G401.6 (cell line): ENCODE measurements at regions not wholly inside any gene's neighbourhood (a gene's known extent, or its start where the extent isn't known, plus 50 kb on each side); places are given as distances from the start of the nearest gene placed in this dataset.
"Not testable (repeated sequence)": the region's sequence is repeated elsewhere in the genome, so short reads cannot be mapped to it uniquely, and the experiment has no call there.

Experiments used
- FAIRE-seq: peaks from 2 replicates; lab custom pipeline; 2012; peaks lifted over from hg19 to GRCh38; lab: Jason Lieb, UNC

DNA sequence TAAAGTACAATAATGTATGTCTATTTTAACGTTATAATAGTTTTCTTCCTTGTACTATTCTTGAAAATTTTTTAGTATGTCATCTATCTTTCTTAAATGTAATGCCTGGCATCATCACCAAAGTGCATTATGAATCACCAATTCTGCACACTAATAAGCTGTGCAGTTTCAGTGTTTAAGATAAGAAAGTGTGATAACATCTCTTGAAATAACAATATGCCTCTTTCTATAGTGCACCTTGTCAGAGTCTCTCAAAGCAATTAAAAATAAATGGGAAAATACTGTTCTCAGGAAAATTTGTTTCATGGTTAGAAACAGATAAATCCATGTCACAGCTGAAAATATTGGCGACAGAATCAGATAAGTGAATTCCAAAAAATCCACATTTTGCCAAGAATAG, 457.4 kb upstream of the PCDH10 start:
- no peak for FAIRE-seq

DNA sequence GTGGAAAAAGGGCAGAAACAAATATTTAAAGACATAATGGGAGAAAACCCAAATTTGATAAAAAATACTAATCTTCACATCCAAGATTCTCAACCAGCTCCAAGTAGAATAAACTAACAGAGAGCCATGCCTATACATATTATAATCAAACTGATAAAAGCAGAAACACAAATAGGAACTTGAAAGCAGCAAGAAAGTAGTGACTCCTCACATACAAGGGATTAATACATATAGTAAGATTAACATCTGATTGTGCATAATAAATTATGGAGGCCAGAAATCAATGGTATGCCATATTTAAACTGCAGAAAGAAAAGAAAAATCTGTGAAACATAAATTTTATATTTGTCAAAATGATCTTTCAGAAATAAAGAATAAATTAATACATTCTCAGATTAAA, 454.3 kb upstream of the PCDH10 start:
- FAIRE-seq: no peak

DNA sequence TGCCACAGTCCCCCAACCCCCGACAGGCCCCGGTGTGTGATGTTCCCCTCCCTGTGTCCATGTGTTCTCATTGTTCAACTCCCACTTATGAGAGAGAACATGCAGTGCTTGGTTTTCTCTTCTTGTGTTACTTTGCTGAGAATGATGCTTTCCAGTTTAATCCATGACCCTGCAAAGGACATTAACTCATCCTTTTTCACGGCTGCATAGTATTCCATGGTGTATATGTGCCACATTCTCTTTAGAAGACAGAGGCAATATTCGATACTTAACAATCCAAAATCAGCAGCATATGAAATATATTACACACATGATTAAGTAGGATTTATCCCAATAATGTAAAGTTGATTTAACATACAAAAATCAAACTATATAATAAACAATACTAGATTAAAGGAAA, 451.6 kb upstream of the PCDH10 start:
- FAIRE-seq: not testable (repeated sequence)

DNA sequence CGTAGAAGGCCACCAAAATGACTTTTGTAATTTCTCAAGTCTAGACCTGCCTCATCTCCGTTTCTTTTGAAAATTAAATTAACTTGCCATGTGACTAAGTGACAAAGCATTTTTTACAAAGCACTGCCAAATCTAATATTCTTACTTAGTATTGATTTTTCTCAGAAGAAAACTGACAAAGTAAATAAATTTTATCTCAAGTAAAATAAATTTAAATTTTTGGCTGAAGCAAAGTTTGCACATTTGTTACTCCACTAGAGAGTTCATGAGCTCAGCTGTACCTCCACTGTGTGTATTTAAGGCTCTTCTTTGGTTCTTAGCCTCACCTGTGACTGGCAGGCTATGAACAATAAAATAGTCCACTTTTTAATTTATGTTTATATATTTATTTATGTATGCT, 441.1 kb upstream of the PCDH10 start:
- FAIRE-seq: no peak

DNA sequence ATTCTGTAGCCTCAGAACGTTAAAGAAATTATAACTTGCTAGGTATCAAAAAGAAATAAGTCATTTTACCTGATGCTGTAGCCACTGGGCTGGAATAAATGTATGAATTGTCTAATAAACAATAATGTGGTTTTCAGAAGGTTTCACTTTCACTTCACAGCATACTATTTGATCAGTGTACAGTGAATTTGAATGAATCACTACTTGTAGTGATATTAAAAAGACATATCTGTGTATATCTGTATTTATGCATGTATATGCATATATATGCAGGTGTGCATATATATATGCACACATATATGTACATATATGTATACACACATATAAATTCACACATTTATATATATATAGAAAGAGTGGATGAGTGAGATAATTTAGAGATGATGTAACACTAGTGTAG, 440.0 kb upstream of the PCDH10 start:
- FAIRE-seq: no peak

GRCh38 chr4:132710971-132711370, 438.1 kb upstream of the PCDH10 start:
- no peak for FAIRE-seq

GRCh38 chr4:132737344-132737743, 411.8 kb upstream of the PCDH10 start:
- no peak for FAIRE-seq

DNA sequence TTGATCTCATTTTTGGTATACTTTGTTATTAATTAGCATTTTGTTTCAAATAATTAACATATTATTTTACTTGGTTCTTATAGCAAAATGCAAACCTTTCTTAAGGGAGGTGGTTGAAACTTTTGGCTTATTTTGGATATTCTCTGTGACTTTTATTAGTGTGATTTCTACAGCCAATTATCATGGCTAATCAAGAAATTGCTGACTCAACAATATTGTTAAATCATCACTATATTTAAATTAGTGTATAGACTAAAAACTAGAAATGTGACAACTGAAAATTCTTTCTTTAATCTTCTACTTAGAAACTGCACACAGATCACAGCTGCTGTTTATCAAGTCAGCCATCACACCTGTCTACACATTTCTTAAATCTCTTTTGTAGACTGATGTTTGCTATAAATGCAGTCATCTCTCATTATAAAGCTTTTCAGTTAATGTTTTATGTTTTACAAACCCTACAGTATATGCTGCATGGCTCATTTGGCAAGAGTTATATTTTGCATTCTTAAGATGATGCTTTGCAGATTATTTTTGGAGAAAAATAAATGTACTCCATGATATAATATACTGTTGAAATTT, 389.8 kb upstream of the PCDH10 start:
- no peak for FAIRE-seq

DNA sequence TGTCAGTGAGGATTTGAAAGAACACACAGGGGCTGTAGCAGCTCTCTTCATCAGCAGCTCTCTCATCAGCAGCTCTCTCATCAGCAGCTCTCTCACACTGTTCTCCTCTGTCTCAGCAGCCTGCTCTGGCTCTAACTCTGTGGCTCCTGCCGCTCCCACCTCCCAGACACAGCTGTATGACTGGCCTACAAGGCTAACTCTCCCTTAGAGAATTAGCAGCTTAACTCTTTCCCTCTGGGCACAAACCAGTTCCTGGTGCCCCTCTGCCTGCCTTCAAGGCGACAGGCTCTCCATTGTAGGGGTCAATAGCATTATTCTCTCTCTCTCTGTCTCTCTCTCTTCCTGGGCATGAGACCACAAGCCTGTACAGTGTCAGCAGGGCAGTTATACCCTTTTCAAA, 385.6 kb upstream of the PCDH10 start:
- FAIRE-seq: no peak

- no peak for FAIRE-seq
Observed at GRCh38 chr4:132767901-132768300, 381.2 kb upstream of the PCDH10 start.

DNA sequence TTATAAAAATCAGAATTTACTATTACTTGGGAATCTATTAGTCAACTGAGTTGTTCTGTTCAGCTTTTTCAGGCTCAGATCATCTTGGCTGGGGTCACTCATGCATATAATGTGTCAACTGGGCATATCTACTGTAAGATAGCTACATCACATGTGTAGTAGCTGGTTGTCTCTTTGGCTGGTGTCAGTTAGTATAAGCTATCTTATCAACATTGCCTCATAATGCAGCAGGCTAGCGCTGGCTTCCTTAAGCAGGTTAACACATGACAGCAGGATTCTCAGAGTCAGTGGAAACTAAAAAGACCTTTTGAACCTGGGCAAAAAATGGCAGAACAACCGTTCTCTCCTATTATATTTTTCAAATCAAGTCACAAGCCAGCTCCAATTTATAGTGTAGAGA, 378.3 kb upstream of the PCDH10 start:
- FAIRE-seq: no peak

DNA sequence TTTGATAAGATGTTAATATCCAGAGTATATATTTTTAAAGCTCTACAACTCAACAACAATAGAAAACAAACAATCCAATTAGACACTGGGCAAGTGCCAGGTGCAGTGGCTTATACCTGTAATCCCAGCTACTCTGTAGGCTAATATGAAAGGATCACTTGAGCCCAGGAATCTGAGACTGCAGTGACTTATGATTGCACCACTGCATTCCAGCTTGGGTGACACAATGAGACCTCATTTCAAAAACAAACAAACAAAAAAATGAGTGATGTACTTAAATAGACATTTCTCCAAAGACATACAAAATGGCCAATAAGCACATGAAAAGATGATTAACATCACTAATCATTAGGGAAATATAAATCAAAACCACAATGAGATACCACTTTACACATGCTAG, 356.8 kb upstream of the PCDH10 start:
- no peak for FAIRE-seq

- FAIRE-seq: no peak
Observed at GRCh38 chr4:132797856-132798255, 351.2 kb upstream of the PCDH10 start.

GRCh38 chr4:132809298-132810032, 339.6 kb upstream of the PCDH10 start:
- no peak for FAIRE-seq

DNA sequence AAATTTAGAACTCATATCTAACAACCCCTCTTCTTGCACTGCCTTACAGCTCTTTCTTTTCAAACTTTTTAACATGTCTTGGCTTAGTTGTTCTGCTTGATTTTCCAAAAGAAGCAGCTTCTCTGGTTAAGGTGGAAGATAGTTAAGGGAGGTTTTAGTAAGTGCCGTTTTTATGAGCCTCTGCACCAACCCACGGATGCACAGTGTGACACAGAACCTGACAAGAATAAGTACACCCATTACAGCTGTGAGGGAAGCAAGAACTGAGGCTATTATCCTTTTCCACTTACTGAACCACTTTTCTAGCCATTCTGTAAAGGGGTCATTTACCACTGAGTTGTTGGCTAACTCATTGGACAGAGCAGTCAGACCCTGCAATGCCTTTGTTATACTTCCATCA, 336.0 kb upstream of the PCDH10 start:
- not testable (repeated sequence) for FAIRE-seq

GRCh38 chr4:132818091-132818490, 331.0 kb upstream of the PCDH10 start:
- FAIRE-seq: no peak

DNA sequence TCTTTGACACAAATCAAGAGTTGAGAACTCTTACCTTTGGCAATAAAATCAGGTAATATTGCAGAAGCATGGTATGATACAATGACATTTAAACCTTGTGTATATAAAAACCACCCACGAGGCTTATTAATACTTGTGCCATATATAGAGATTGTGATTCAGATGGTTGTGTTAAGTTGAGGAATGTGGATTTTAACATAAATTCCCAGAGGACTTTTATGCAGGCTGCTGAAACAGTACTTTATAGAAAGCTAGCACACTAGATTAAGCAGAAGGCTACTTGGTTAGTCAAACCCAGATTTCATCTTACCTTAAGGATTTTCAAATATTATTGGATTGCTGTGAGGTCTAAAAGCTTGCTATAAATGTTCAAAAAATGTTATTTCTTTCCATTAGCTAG, 325.7 kb upstream of the PCDH10 start:
- no peak for FAIRE-seq

GRCh38 chr4:132824761-132825160, 324.3 kb upstream of the PCDH10 start:
- FAIRE-seq: no peak

GRCh38 chr4:132827522-132827921, 321.6 kb upstream of the PCDH10 start:
- no peak for FAIRE-seq

DNA sequence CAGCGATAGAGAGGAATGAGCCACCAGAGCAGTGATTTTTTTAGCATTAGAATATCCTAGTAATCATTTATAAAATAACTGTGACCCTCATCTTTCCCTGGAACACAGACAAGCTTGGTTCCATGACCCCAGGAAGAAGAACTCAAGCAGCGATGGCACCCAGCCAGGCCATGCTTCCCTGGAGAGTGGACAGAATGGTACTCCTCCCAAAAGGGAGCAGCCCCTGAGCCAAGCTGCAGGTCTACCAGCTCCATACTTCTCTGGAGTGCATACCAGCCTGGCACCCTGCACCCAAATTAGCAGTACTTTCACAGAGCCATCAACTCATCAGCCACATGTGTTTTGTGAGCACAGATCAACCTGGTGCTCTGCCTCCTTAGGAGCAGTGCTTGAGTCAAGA, 310.9 kb upstream of the PCDH10 start:
- FAIRE-seq: no peak

DNA sequence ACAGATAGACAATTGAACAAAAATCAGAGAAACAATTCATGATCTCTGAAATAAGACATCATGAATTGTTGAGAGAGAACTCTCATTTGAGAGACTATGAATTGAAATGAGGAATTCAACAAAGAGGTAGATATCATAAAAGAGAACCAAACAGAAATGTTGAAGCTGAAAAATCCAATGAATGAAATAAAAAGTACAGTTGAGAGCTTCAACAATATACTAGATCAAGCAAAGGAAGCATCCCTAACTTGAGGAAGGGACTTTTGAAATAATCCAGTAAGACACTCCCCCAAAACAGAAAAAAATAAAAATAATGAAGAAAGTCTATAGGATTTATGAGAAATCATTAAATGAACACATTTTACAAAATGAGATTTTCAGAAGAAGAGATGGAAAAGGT, 310.0 kb upstream of the PCDH10 start:
- no peak for FAIRE-seq

GRCh38 chr4:132859929-132860328, 289.2 kb upstream of the PCDH10 start:
- FAIRE-seq: no peak

GRCh38 chr4:132860976-132861375, 288.1 kb upstream of the PCDH10 start:
- no peak for FAIRE-seq

DNA sequence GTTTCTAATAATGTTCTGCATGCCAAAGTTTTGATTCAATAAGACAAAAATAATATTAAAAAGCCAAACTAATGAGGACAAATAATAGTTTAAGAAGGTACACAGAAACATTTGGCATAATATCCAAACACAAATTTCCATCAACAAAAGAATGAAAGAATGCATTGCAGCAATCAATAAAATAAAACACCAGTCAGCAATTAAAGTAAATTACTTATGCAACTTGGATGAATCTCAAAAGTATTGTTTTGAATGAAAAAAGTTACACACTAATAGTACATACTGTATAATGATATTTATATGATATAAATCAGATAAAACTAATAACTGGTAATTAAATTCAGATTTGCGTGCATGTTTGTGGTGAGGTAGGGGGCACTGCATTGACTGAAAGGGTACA, 285.5 kb upstream of the PCDH10 start:
- no peak for FAIRE-seq
